ENCODE measurements at regions not wholly inside any gene's neighbourhood (a gene's known extent, or its start where the extent isn't known, plus 50 kb on each side); places are given as distances from the start of the nearest gene placed in this dataset.

- ATAC-seq (ENCODE audit: low FRiP score): no peak
- TF ChIP-seq CTCF (IDR thresholded peaks at IDR 0.05): no peak
- DNase-seq (ENCODE audit: low spot score): no peak
Measured at GRCh38 chr13:58239774-58240268, 608.3 kb downstream of the PCDH17 start.

DNA sequence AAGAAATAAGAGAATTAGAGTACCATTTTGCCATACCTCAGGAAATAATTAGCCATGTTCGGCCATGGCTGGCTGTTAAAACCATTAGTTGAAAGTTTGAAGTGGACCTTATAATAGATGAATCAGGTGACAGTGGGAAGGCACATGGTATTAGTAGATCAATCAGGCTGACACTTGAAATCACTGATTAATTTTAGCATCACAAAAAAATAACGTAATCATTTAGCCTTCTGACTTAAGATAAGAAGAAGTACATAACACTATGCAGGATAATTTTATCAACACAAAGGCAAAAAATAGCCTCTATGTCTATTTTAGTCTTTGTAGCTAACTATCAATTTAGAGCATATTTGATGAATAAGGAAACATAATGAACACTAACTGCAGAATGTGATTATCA, 615.5 kb downstream of the PCDH17 start:
- no peak for DNase-seq (ENCODE audit: low spot score)
- no peak for ATAC-seq (ENCODE audit: low FRiP score)
- no peak for TF ChIP-seq CTCF (IDR thresholded peaks at IDR 0.05)

DNA sequence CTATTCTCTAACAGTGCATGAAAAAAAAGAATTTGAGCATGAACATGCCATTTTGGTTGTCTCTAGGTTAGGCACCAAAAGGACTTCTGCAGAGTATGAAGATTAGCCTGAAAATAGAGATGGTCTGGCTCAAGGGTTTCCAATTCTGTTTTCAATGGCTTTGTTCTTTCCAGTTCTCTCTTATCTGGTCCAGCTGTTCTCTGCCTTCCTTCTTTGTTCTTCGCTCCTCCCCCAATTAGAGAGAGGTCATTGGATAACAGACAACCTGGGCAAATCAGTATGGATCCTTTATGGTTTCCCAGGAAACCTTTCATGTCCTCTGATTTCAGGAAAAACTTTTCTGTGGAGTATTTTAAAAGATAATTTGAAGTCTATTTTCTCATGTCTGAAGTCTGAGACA, 623.4 kb downstream of the PCDH17 start:
- no peak for TF ChIP-seq CTCF (IDR thresholded peaks at IDR 0.05)
- DNase-seq (ENCODE audit: low spot score): no peak
- no peak for ATAC-seq (ENCODE audit: low FRiP score)

- TF ChIP-seq CTCF (IDR thresholded peaks at IDR 0.05): no peak
- DNase-seq (ENCODE audit: low spot score) (no peak), ATAC-seq (ENCODE audit: low FRiP score) (no peak)
Measured at GRCh38 chr13:58266271-58266670, 634.7 kb downstream of the PCDH17 start.

- ATAC-seq (ENCODE audit: low FRiP score) (no peak), DNase-seq (ENCODE audit: low spot score) (no peak)
- no peak for TF ChIP-seq CTCF (IDR thresholded peaks at IDR 0.05)
Measured at GRCh38 chr13:58298556-58299135, 667.1 kb downstream of the PCDH17 start.

- TF ChIP-seq CTCF (IDR thresholded peaks at IDR 0.05): no peak
- ATAC-seq (ENCODE audit: low FRiP score) (no peak), DNase-seq (ENCODE audit: low spot score) (no peak)
Measured at GRCh38 chr13:58300224-58300623, 668.7 kb downstream of the PCDH17 start.

GRCh38 chr13:58300974-58301681, 669.6 kb downstream of the PCDH17 start:
- no peak for TF ChIP-seq CTCF (IDR thresholded peaks at IDR 0.05)
- no peak for DNase-seq (ENCODE audit: low spot score)
- no peak for ATAC-seq (ENCODE audit: low FRiP score)
